GM12878 (cell line): ENCODE measurements at regions not wholly inside any gene's neighbourhood (a gene's known extent, or its start where the extent isn't known, plus 50 kb on each side); places are given as distances from the start of the nearest gene placed in this dataset.

Source experiments
- ATAC-seq: fragments of 200-7000 bp; cut with Tn5 transposase; 3 replicates; pipeline ENCODE4 v1.9.1; 2020; ENCODE audit warnings: mild to moderate bottlenecking, moderate library complexity
- BruUV-seq: library from RNA; stranded (reverse); fragments of 400-500 nt; replicated peaks from 2 replicates; lab custom pipeline; 2021; lab: Mats Ljungman, UMichigan
- CTCF ChIA-PET: fragments of 300-600 bp; sonication (Branson Sonifier 250); formaldehyde crosslinking; extraction: SDS; loops from one replicate; lab custom pipeline; 2021; ENCODE audit warnings: inconsistent platforms; lab: Yijun Ruan, JAX
- POLR2A ChIA-PET: fragments of 350-600 bp; formaldehyde crosslinking; extraction: SDS; loops from one replicate; lab custom pipeline; 2021; ENCODE audit warnings: inconsistent platforms; lab: Charles Lee
- RAD21 ChIA-PET: fragments of 300-600 bp; sonication (Branson Sonifier 250); formaldehyde crosslinking; loops from one replicate; lab custom pipeline; 2023; ENCODE audit warnings: antibody characterized with exemption; ENCODE audit not compliant: unreplicated experiment; lab: Charles Lee
- SMC1A ChIA-PET: fragments of 300-600 bp; sonication (Branson Sonifier 250); formaldehyde crosslinking; loops from one replicate; lab custom pipeline; 2023; ENCODE audit not compliant: unreplicated experiment, uncharacterized antibody; lab: Charles Lee
- DNase-seq: peaks from one replicate; pipeline ENCODE4 v3.0.0-alpha.2; 2011; ENCODE audit warnings: low read depth, low spot score
- FAIRE-seq: peaks from 3 replicates; lab custom pipeline; 2011; peaks lifted over from hg19 to GRCh38; lab: Jason Lieb, UNC
- H2AFZ ChIP-seq: 2 replicates; pipeline ENCODE4 v1.6.0; 2011; ENCODE audit warnings: low read depth, low read length, control low read depth; ENCODE audit not compliant: control insufficient read depth
- H3K27ac ChIP-seq: 2 replicates; pipeline ENCODE4 v1.5.1; 2011; ENCODE audit warnings: control low read depth; ENCODE audit not compliant: control insufficient read depth, insufficient read depth
- H3K27me3 ChIP-seq, 2 experiments: replicated peaks in 1 of 2; 2 replicates each; pipeline versions ENCODE4 v1.6.0 to v1.6.1; 2011; ENCODE audit warnings: low read length in 1 of 2; ENCODE audit not compliant: control insufficient read depth in 2 of 2, insufficient read depth in 2 of 2
- H3K36me3 ChIP-seq, 2 experiments: 2 replicates each; pipeline ENCODE4 v1.5.1; 2011; ENCODE audit warnings: low read length in 1 of 2; ENCODE audit not compliant: control insufficient read depth in 2 of 2, insufficient read depth in 2 of 2
- H3K4me1 ChIP-seq: 2 replicates; pipeline ENCODE4 v1.6.1; 2011; ENCODE audit warnings: mild to moderate bottlenecking, low read length, moderate library complexity, mixed read lengths; ENCODE audit not compliant: control insufficient read depth, insufficient read depth
- H3K4me2 ChIP-seq: 2 replicates; pipeline ENCODE4 v1.6.0; 2011; ENCODE audit warnings: control low read depth; ENCODE audit not compliant: control insufficient read depth, insufficient read depth
- H3K4me3 ChIP-seq: fragments of 200-600 bp; sonication (generic); 2 replicates; pipeline ENCODE4 v1.5.1; 2016
- H3K79me2 ChIP-seq: 2 replicates; pipeline ENCODE4 v1.6.0; 2011; ENCODE audit warnings: low read length; ENCODE audit not compliant: control insufficient read depth, insufficient read depth
- H3K9ac ChIP-seq: 2 replicates; pipeline ENCODE4 v1.8.0; 2011; ENCODE audit warnings: low read length, control low read depth, mixed read lengths; ENCODE audit not compliant: control insufficient read depth, insufficient read depth
- H3K9me3 ChIP-seq: replicated peaks from 3 replicates; pipeline ENCODE4 v1.5.1; 2011; ENCODE audit warnings: mild to moderate bottlenecking, low read length; ENCODE audit not compliant: control insufficient read depth, insufficient read depth
- H4K20me1 ChIP-seq: 2 replicates; pipeline ENCODE4 v1.6.0; 2011; ENCODE audit not compliant: control insufficient read depth, insufficient read depth
- EED ChIP-seq: sonication (generic); IDR thresholded peaks from 2 replicates; pipeline ENCODE4 v1.6.1; 2016; ENCODE audit warnings: antibody characterized with exemption, low read depth
- FOS ChIP-seq: IDR thresholded peaks from 3 replicates; pipeline ENCODE4 v1.6.1; 2011; ENCODE audit warnings: borderline replicate concordance; ENCODE audit not compliant: insufficient read length; ENCODE audit errors: extremely low read depth
- MXI1 ChIP-seq: fragments of 150-350 bp; IDR thresholded peaks from 2 replicates; pipeline ENCODE4 v1.6.1; 2011; ENCODE audit warnings: low read depth, mild to moderate bottlenecking, inconsistent platforms, low read length, improper control_type of control experiment
- NFXL1 ChIP-seq: fragments of 450-650 bp; IDR thresholded peaks from 2 replicates; pipeline ENCODE4 v1.6.1; 2017; ENCODE audit warnings: antibody characterized with exemption, mild to moderate bottlenecking, borderline replicate concordance
- NFYA ChIP-seq: IDR thresholded peaks from 2 replicates; pipeline ENCODE4 v1.6.1; 2011; ENCODE audit warnings: low read depth, mild to moderate bottlenecking, low read length, improper control_type of control experiment, borderline replicate concordance
- PAX5 ChIP-seq: IDR thresholded peaks from 2 replicates; pipeline ENCODE4 v1.6.1; 2011; ENCODE audit warnings: low read depth, low read length, borderline replicate concordance
- RELA ChIP-seq: fragments of 450-650 bp; IDR thresholded peaks from 2 replicates; pipeline ENCODE4 v1.8.0; 2014; ENCODE audit warnings: borderline replicate concordance; ENCODE audit not compliant: partially characterized antibody
- SIX5 ChIP-seq: IDR thresholded peaks from 2 replicates; pipeline ENCODE4 v1.6.1; 2011; ENCODE audit warnings: mild to moderate bottlenecking, low read depth, low read length, moderate library complexity; ENCODE audit not compliant: severe bottlenecking
- SKIL ChIP-seq: fragments of 450-650 bp; IDR thresholded peaks from 2 replicates; pipeline ENCODE4 v1.6.1; 2017; ENCODE audit warnings: mild to moderate bottlenecking, low read depth, inconsistent platforms; ENCODE audit not compliant: poor library complexity, severe bottlenecking
- SP1 ChIP-seq: IDR thresholded peaks from one replicate; pipeline ENCODE4 v1.6.1; 2011; ENCODE audit warnings: low read depth, low read length
- STAT1 ChIP-seq: fragments of 450-650 bp; conservative IDR thresholded peaks from 2 replicates; pipeline ENCODE4 v1.6.1; 2014; ENCODE audit warnings: antibody characterized with exemption, mild to moderate bottlenecking
- SUZ12 ChIP-seq: fragments of 200-600 bp; sonication (generic); IDR thresholded peaks from one replicate; pipeline ENCODE4 v1.6.1; 2018; ENCODE audit warnings: antibody characterized with exemption, mild to moderate bottlenecking; ENCODE audit not compliant: unreplicated experiment
- TCF12 ChIP-seq: IDR thresholded peaks from 2 replicates; pipeline ENCODE4 v1.6.1; 2011; ENCODE audit warnings: low read depth, mild to moderate bottlenecking, low read length
- ZBTB33 ChIP-seq: fragments of 450-650 bp; IDR thresholded peaks from 2 replicates; pipeline ENCODE4 v1.6.1; 2017; ENCODE audit warnings: mild to moderate bottlenecking
- ZNF217 ChIP-seq: fragments of 450-650 bp; IDR thresholded peaks from 2 replicates; pipeline ENCODE4 v1.6.1; 2017; ENCODE audit warnings: antibody characterized with exemption, mild to moderate bottlenecking
- ZNF592 ChIP-seq: fragments of 450-650 bp; IDR thresholded peaks from 2 replicates; pipeline ENCODE4 v1.6.1; 2017; ENCODE audit warnings: mild to moderate bottlenecking, moderate library complexity
- WGBS: methylation state at CpG from one replicate; pipeline ENCODE4 v1.1.6; 2016; ENCODE audit warnings: low lambda C conversion rate; ENCODE audit not compliant: insufficient replicate concordance, insufficient coverage; ENCODE audit errors: missing lambda C conversion rate; 5-methylcytosine and 5-hydroxymethylcytosine counted together
- in situ Hi-C: fragments of 300-500 bp; cut with MboI; formaldehyde crosslinking; loops from 9 replicates; pipeline ENCODE4 v1.14.3; 2018; ENCODE audit warnings: mixed read lengths
- intact Hi-C: fragments of 100-400 bp; cut with micrococcal nuclease; formaldehyde crosslinking; loops from one replicate; pipeline ENCODE4 v1.14.2; 2022; ENCODE audit not compliant: unreplicated experiment

GRCh38 chr2:139819273-139819796, 1039.1 kb upstream of the NXPH2 start (continued):
- no peak for TF ChIP-seq SKIL
- TF ChIP-seq MXI1, result no peak
- TF ChIP-seq TCF12, result no peak
- TF ChIP-seq PAX5, result no peak
- TF ChIP-seq SIX5, result no peak
- TF ChIP-seq EED, result no peak
- TF ChIP-seq ZNF217, result no peak

DNA sequence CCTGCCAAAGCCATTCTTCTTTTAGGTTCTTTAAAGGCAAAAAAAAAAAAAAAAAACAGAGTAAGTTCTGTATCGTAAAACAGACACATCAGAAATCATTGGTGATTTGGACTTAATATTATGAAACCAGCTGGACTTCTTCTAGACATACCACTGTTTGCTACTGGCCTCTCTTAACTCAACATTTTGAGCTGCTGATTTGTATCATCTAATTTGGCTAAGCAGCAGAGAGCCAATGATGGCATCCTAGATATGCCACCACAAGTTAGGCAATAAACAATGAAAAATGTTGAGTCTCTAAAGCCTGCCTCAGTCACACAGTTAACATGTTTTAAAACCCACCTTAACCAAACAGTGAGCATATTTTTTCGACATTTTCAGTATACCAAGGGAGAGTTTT, 1034.3 kb upstream of the NXPH2 start:
- Histone ChIP-seq H3K4me1 (no peaks in the 10 kb centered on the region), H4K20me1 (no peaks in the 10 kb centered on the region), H3K9ac (no peak overlapping the region), H3K79me2 (no peaks in the 10 kb centered on the region), H2AFZ (no peak overlapping the region), H3K36me3 (no peaks in the 10 kb centered on the region), H3K27me3 (no peaks in the 10 kb centered on the region), H3K9me3 (no peaks in the 10 kb centered on the region), H3K4me3 (no peak overlapping the region), H3K4me2 (no peak overlapping the region), H3K27ac (no peak overlapping the region)
- ChIA-PET SMC1A (interaction anchor here (0.8 to 1.1 kb wide), 2 partner anchors 11 kb away, joined by 3 read pairs; no protein-coding TSS in a partner anchor), RAD21 (no interaction called here), POLR2A (interaction anchor here (0.6 kb wide), 1 partner anchor 31 kb away, joined by 3 read pairs; no protein-coding TSS in a partner anchor), CTCF (no interaction called here)
- intact Hi-C loops, result no loop called here
- 14% methylated on average over 2 of the region's 2 CpGs for WGBS
- in situ Hi-C loops, result no loop called here
- BruUV-seq, result no TSS peak
- DNase-seq (no peak), ATAC-seq (no peak), FAIRE-seq (no peak)
- TF ChIP-seq STAT1, result no peak
- TF ChIP-seq SP1, result no peak
- no peak for TF ChIP-seq NFXL1
- no peak for TF ChIP-seq ZNF592
- no peak for TF ChIP-seq PAX5
- no peak for TF ChIP-seq SUZ12
- no peak for TF ChIP-seq FOS
- no peak for TF ChIP-seq NFYA
- no peak for TF ChIP-seq ZBTB33
- TF ChIP-seq RELA, result no peak
